NCI-H146 (cell line): ENCODE measurements at regions not wholly inside any gene's neighbourhood (a gene's known extent, or its start where the extent isn't known, plus 50 kb on each side); places are given as distances from the start of the nearest gene placed in this dataset.
A peak's percentile ranks its signal among the peaks of the same experiment; 100 is the strongest.
"Not testable (repeated sequence)": the region's sequence is repeated elsewhere in the genome, so short reads cannot be mapped to it uniquely, and the experiment has no call there.

Experiments
- DNase-seq: peaks from one replicate; lab custom pipeline; 2025; lab: John Stamatoyannopoulos, UW

DNA sequence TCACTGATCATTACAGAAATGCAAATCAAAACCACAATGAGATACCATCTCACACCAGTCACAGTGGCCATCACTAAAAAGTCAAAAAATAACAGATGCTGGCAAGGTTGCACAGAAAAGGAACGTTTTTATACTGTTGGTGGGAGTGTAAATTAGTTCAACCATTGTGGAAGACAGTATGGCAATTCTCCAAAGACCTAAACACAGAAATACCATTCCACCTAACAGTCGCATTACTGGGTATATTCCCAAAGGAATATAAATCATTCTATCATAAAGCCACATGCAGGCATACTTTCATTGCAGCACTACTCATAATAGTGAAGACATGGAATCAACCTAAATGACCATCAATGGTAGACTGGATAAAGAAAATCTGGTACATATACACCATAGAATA, 83.2 kb upstream of the ARID5B start:
- not testable (repeated sequence) for DNase-seq

GRCh38 chr10:61819208-61819607, 82.3 kb upstream of the ARID5B start:
- no peak for DNase-seq

GRCh38 chr10:61821153-61821552, 80.3 kb upstream of the ARID5B start:
- no peak for DNase-seq

- DNase-seq, result no peak
These were observed 79.8 kb upstream of the ARID5B start for GRCh38 chr10:61821693-61822092.

DNA sequence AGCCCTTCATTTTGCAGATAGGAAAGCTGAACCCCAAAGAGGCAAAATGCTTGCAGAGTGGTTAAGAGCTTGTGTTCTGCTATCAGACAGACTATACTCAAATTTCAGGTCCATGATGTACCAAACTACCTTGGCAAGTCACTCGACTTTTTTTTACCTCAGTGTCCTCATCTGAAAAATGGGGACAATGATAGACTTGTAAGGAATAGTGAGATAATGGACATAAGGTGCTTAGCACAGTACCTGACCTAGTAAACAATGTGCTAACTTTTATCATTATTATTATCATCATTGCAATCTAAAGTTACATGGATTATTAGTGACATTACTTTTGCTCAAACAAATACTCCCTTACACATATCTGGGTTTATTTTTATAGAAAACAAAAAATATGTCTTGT, 79.4 kb upstream of the ARID5B start:
- no peak for DNase-seq

- no peak for DNase-seq
These were observed 78.7 kb upstream of the ARID5B start for GRCh38 chr10:61822781-61823230.

DNA sequence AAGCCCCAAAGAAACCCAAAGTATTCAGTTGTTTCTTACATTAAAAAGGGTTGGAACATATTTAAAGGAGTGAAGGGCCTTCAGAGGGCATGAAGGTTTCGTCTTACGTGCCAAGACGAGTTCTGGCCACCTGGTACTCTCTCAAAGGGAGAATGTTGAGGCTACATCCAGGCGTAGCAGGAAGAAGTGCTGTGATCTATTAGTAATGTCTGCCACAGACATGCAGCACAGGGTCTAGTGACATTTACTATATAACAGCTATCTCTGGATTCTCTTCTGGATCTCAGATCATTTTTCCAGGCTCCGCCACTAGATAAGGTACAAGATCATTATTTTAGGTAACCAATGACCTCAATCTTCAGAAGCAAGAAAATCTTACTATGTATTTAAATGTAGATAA, 76.5 kb upstream of the ARID5B start:
- no peak for DNase-seq

- DNase-seq, result no peak
These were observed 75.9 kb upstream of the ARID5B start for GRCh38 chr10:61825628-61826027.

GRCh38 chr10:61828034-61828433, 73.5 kb upstream of the ARID5B start:
- no peak for DNase-seq

GRCh38 chr10:61828788-61829187, 72.7 kb upstream of the ARID5B start:
- DNase-seq, result no peak

GRCh38 chr10:61830072-61830845, 71.2 kb upstream of the ARID5B start:
- DNase-seq, result no peak

GRCh38 chr10:61830846-61831273, 70.6 kb upstream of the ARID5B start:
- DNase-seq, result no peak

DNA sequence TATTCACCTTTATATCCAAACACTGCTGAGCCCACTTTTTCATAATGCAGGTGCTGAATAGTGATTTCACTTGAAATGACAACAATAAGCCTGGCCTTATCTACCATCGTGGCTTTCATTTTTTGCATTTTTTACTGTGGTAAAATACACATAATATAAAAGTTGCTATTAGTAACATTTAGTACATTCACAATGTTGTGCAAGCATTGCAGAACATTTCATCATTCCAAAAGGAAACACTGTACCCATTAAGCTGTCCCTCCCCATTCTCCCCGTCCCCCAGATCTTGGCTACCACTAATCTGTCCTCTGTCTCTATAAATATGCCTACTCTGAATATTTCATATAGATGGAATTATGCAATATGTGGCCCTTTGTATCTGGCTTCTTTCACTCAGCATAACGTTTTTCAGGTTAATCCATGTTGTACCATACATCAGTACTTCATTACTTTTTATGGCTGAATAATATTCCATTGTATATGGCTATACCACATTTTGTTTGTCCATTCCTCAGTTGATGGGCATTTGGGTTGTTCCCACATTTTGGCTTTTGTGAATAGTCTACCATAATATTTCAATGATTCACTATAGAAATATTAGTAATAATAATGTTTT, 68.5 kb upstream of the ARID5B start:
- DNase-seq, result no peak

DNA sequence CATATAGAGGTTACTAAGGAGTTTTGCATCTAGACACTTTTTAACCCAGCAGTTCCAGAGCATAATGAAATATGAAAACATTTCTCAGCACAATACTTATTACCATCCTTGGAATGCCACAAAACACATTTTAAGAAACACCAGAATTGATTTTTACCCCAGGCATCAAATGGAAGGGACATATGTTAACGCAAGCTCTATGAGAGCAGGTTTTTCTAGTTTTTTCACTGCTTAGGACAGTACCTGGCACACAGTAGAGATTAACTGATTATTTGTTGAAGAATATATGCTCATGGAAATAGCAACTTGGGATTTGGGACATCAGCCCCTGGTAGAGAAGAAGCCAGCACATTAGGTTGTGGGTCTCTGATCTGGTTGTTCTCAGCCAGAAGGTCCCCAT, 67.0 kb upstream of the ARID5B start:
- no peak for DNase-seq

DNA sequence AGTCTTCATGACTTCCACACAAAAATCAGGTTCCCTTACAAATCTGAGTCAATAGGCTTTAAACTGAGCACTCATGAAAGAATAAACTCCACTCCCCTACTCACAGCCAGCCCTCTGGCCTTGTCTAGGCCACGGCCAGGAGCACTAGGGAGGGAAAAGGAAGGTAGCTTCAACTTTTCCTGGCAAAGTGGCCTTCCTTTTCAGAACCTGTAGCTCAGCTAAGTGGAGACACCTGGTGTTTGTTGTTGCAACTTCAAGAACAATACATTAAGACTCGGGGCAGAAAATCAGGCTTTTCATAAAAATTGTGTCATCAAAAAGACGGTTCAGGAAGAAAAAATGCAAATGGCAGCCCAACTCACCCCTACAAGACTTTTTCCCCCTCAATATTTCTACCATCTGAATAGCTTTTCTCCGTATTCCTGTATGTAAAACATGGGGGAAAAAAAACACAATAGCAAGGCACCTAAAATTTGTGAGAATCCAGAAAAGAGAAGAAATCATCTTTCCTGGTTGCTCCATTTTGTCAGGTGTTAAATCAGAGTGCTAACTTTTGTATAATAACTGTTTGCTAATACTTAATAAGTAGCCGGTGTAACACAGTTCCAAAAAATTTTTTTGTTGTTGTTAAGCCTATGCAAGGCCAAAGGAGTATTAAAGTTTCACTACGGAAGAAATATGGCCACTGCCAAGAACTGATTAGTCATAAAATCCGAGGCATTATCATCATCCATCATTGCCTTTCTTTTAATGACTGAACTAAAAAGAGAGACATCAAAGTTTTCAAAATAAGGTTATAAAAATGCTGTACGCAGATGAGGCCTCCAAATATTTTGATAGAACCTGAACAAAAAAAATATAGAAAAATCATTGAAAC, 66.2 kb upstream of the ARID5B start:
- peak; percentile 27 for DNase-seq

DNA sequence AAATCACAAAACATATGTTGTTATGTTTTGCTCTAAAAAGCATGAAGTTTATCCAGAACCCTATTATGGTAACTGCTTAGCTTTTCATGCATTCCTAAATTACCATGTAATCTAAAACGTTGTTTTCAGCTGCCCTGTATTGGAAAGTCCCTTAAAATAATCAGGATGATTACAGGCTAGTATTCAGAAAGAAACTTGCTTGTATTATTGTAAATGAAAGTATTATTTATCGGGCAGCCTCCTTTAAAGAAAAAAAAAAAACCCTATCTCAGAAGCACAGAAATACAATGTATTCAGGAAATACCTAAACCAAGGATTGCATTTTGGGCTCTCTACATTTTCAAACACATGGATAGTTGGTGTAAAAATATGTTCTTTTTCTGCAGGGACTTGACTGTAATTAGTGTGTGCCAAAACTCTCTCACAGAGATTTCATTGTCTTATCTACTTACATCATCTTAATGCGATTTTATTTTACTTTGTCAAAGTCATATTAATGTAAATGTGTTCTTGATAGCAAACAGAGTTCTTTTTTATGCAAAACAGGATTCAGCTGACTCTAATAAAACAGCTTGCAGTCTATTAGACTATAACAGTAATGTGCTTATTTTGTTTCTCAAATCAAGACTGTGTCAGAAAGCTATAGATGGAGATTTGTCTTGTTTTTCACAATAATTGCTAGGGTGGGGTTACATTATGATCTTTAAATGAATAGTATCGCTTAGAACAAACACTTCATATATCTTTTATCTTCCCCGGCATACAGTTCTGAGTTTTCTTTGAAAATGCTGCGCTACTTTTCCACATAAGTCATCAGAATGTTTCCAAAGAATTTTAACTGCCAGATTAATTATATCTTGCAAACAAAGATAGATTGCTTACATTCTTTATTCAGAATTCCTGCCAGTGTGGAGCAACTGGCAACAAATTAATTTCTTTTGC, 65.3 kb upstream of the ARID5B start:
- DNase-seq, result no peak

DNA sequence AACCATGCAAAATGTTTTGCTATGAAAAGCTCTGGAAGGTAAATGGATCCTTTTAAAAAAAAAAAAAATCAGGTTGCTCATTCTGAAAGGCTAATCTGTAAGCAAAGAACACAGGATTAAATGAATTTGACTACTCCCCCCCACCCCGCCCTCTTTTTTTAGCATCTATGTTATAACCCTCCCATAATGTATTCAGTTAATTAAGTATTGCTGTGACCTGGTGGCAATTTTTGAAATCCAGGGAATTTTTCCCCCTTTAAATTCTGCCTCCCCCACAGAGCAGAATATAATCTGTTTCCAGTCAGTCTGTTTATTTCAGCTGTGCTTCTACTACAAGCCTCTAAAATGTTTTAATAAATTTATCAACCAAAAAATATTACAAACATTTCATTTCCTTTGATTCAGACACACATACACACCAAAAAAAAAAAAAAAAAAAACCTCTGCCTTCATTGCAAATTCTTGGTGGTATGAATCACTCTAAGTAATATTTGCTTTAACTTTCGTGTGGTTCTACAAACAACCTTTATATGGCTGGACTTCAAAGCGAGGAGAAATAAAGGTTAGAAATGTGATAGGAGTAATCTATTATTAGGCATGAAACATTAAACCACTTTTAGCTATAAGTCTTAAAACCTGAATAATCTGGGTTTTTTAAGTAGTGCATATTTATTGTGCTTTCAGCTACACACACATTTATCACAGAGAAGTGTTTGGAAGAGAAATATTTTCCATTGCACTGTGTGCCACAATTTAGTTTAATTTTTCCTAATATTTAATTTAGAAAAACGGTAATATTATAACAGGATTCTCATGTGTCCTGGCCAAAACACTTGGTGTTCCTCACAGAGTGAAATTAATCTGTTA, 64.4 kb upstream of the ARID5B start:
- no peak for DNase-seq

- DNase-seq, result no peak
These were observed 63.7 kb upstream of the ARID5B start for GRCh38 chr10:61837755-61838171.

- no peak for DNase-seq
These were observed 61.6 kb upstream of the ARID5B start for GRCh38 chr10:61839916-61840315.

DNA sequence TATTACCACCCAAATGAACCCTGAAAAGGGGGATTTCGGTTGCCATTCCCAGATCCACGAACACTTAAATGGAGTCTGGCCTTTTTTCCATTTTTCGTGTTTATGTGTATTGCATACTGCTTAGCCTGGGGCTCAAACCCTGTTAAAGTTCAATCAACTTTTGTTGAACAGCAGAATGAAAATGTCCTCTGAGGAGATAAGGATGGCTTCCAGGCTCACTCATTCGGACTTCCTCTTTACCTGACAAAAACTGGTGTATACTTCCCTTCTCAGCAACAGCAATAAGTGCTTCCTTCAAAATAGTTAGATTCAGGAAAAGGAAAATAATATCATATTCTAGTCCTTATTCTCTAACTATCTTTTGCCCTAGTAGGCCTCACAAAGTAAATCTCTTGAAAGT, 61.1 kb upstream of the ARID5B start:
- no peak for DNase-seq
